HG03469 (cell line): ENCODE measurements at regions not wholly inside any gene's neighbourhood (a gene's known extent, or its start where the extent isn't known, plus 50 kb on each side); places are given as distances from the start of the nearest gene placed in this dataset.

ENCODE experiments used
- ATAC-seq: cut with Tn5 transposase; IDR thresholded peaks from one replicate; pipeline ENCODE4 v1.9.1; 2021; ENCODE audit warnings: mild to moderate bottlenecking, moderate library complexity, moderate number of reproducible peaks; ENCODE audit not compliant: unreplicated experiment

DNA sequence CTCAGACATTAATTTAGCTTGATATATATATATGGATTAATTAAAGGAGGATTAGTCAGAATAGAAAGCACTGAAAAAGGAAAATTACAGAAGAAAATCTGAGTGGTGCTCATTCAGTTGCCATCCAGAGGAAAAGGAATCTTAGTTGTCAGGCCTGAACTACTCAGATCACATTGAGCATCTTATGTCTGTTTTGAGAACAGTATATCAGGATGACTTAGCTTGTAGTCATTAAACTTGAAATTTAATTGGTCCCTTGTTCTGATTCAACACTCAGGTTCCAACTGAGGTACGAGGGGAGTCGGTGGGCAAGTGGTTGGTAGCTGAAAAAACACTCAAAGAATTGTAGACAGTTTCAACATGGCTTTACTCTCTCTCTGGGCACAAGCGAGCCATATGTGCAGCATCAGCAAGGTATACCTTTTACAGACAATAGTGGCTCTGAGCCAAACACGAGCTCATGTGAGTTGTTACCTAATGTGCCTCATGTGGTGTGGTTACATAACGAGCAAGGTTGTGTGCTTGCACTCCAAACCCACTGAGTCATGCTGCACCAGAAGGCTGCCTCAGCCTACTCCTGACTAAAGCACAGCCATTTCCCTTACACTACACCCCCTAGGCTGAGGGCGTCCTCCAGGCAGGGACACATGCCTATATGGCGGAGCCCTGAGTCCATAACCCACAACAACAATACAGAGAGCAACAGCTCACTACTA is 73.0 kb upstream of the HMGN3 start:
- no peak for ATAC-seq

DNA sequence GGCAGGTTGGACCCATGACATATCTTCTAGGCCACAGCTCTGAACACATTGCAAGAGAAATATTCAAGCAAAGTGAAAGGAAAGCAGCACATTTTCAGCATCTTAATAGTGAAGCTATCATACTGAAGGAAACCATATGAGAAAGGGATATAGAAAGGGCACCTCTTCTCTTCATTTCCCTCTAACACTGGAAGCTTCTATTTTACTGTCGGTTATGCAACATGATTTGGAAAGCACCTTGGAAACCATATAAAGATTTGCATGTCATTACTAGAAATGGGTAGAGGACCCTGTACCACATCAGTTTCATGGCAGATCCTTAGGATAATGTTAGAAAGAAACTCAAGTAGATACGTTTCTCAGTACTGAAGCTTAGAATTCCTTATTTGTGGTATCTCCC is 70.5 kb upstream of the HMGN3 start:
- no peak for ATAC-seq

DNA sequence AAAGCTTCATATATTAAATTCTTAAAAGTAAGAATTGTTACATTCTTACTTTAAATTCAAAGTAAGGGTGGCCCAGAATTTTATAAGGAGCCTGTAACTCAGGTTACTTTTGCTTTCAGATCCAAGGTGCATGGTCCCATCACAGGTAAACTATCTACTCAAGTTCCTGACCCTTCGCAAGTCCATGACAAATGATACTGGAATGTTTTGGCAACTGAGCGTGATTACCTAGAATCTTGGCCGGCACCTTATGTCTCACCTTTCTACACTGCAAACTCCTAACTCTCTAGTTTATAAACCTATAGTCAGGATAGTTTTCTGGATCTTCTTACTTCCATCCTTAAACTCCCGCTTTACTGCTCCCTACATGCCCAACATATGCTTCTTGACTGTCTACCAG is 67.9 kb upstream of the HMGN3 start:
- no peak for ATAC-seq

DNA sequence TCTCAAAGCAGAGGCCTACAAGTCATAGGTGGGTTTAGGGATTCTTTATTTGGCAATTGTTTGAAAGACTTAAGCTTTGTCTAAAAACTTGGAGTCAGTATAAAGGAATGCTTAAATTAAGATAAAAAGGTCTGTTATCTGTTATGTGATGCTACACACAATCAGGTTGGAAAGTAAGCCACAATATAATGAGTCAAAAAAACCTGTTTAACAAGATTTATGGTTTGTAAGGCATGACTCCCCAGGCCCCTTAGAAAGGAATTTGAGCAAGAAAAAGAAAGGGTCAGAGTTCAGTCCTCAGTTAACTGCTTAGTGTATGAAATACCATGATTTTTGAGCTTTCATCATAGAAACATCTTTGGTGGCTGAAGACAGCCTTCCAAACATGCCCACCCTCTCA is 66.8 kb upstream of the HMGN3 start:
- ATAC-seq, result no peak

DNA sequence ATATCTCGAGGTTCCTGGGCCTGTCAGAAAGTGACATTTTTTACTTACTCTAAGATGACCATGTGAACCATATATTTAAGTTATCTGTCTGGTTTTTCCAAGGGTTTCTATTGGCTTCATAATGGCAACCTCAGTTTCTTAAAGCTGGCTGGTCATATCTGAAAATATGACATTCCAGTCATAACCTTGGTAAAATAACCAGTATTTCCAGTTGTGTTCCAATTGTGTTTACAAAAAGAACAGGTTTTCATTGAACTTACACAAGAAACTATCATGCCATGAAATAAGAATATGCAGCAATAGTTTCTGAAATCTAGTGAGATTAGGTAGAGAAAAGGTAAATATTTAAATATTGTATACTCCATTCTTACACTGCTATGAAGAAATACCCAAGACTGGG is 61.7 kb upstream of the HMGN3 start:
- ATAC-seq, result no peak
